Non-pigmented ciliary epithelial cell (primary cell): ENCODE measurements at regions not wholly inside any gene's neighbourhood (a gene's known extent, or its start where the extent isn't known, plus 50 kb on each side); places are given as distances from the start of the nearest gene placed in this dataset.

ENCODE experiments used
- DNase-seq: peaks from one replicate; pipeline ENCODE4 v3.0.0-alpha.2; 2010; ENCODE audit warnings: low read depth

- DNase-seq = no peak
These were observed 350.2 kb upstream of the SALL3 start for GRCh38 chr18:78629426-78629825.

- DNase-seq = no peak
These were observed 349.3 kb upstream of the SALL3 start for GRCh38 chr18:78630356-78630755.

GRCh38 chr18:78630981-78631510 lies 348.6 kb upstream of the SALL3 start:
- DNase-seq = no peak

- peak; percentile 9 for DNase-seq
These were observed 347.5 kb upstream of the SALL3 start for GRCh38 chr18:78632111-78632541.

- no peak for DNase-seq
These were observed 345.4 kb upstream of the SALL3 start for GRCh38 chr18:78634061-78634696.

GRCh38 chr18:78635093-78635800 lies 344.4 kb upstream of the SALL3 start:
- no peak for DNase-seq

GRCh38 chr18:78636260-78636659 lies 343.4 kb upstream of the SALL3 start:
- DNase-seq = no peak

- no peak for DNase-seq
These were observed 341.9 kb upstream of the SALL3 start for GRCh38 chr18:78637442-78638402.

GRCh38 chr18:78639006-78639950 lies 340.3 kb upstream of the SALL3 start:
- DNase-seq = no peak

GRCh38 chr18:78640246-78640995 lies 339.2 kb upstream of the SALL3 start:
- DNase-seq = no peak

- no peak for DNase-seq
These were observed 337.9 kb upstream of the SALL3 start for GRCh38 chr18:78641689-78642231.

- no peak for DNase-seq
These were observed 337.2 kb upstream of the SALL3 start for GRCh38 chr18:78642296-78642951.

GRCh38 chr18:78643004-78643403 lies 336.6 kb upstream of the SALL3 start:
- DNase-seq = no peak

- no peak for DNase-seq
These were observed 335.6 kb upstream of the SALL3 start for GRCh38 chr18:78643981-78644380.

- no peak for DNase-seq
These were observed 334.4 kb upstream of the SALL3 start for GRCh38 chr18:78645216-78645615.

GRCh38 chr18:78647018-78647417 lies 332.6 kb upstream of the SALL3 start:
- DNase-seq = no peak

- no peak for DNase-seq
These were observed 330.2 kb upstream of the SALL3 start for GRCh38 chr18:78649421-78649820.

GRCh38 chr18:78650926-78651325 lies 328.7 kb upstream of the SALL3 start:
- no peak for DNase-seq

GRCh38 chr18:78652001-78652545 lies 327.5 kb upstream of the SALL3 start:
- no peak for DNase-seq
